ENCODE measurements at regions not wholly inside any gene's neighbourhood (a gene's known extent, or its start where the extent isn't known, plus 50 kb on each side); places are given as distances from the start of the nearest gene placed in this dataset.

GRCh38 chr5:45110399-45110798 is 301.7 kb downstream of the MRPS30 start:
- Histone ChIP-seq H2AFZ (ENCODE audit: low read depth, low read length) (no peak overlapping the region), H3K9me3 (ENCODE audit: insufficient read depth, low read length) (no peaks in the 10 kb centered on the region), H3K4me3 (ENCODE audit: low read length) (no peak overlapping the region), H4K20me1 (ENCODE audit: insufficient read depth, low read length) (no peaks in the 10 kb centered on the region), H3K79me2 (ENCODE audit: low read length) (no peaks in the 10 kb centered on the region), H3K9ac (ENCODE audit: low read length) (no peak overlapping the region), H3K27ac (ENCODE audit: low read length) (no peak overlapping the region), H3K36me3 (replicated peaks; ENCODE audit: low read depth, low read length) (no peaks in the 10 kb centered on the region), H3K4me2 (ENCODE audit: low read length) (no peak overlapping the region), H3K4me1 (ENCODE audit: low read length) (peaks cover 2% of the 10 kb centered on the region; the same call in 1 of the 2 replicates), H3K27me3 (ENCODE audit: low read depth, low read length) (no peaks in the 10 kb centered on the region)
- TF ChIP-seq, protein P1, sequence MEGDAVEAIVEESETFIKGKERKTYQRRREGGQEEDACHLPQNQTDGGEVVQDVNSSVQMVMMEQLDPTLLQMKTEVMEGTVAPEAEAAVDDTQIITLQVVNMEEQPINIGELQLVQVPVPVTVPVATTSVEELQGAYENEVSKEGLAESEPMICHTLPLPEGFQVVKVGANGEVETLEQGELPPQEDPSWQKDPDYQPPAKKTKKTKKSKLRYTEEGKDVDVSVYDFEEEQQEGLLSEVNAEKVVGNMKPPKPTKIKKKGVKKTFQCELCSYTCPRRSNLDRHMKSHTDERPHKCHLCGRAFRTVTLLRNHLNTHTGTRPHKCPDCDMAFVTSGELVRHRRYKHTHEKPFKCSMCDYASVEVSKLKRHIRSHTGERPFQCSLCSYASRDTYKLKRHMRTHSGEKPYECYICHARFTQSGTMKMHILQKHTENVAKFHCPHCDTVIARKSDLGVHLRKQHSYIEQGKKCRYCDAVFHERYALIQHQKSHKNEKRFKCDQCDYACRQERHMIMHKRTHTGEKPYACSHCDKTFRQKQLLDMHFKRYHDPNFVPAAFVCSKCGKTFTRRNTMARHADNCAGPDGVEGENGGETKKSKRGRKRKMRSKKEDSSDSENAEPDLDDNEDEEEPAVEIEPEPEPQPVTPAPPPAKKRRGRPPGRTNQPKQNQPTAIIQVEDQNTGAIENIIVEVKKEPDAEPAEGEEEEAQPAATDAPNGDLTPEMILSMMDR (IDR thresholded peaks at IDR 0.05; ENCODE audit: low read depth, low read length): no peak
- TF ChIP-seq EZH2phosphoT487 (IDR thresholded peaks at IDR 0.05; ENCODE audit: low read depth): no peak

- Histone ChIP-seq H3K9me3 (ENCODE audit: insufficient read depth, low read length) (no peaks in the 10 kb centered on the region), H3K4me2 (ENCODE audit: low read length) (no peak overlapping the region), H4K20me1 (ENCODE audit: insufficient read depth, low read length) (no peaks in the 10 kb centered on the region), H3K27me3 (ENCODE audit: low read depth, low read length) (no peaks in the 10 kb centered on the region), H3K36me3 (replicated peaks; ENCODE audit: low read depth, low read length) (no peaks in the 10 kb centered on the region), H3K4me3 (ENCODE audit: low read length) (no peak overlapping the region), H3K9ac (ENCODE audit: low read length) (no peak overlapping the region), H3K79me2 (ENCODE audit: low read length) (no peaks in the 10 kb centered on the region), H2AFZ (ENCODE audit: low read depth, low read length) (no peak overlapping the region), H3K4me1 (ENCODE audit: low read length) (peaks cover 2% of the 10 kb centered on the region; the same call in 1 of the 2 replicates), H3K27ac (ENCODE audit: low read length) (no peak overlapping the region)
- TF ChIP-seq, protein P1 (IDR thresholded peaks at IDR 0.05; ENCODE audit: low read depth, low read length): no peak
- TF ChIP-seq EZH2phosphoT487 (IDR thresholded peaks at IDR 0.05; ENCODE audit: low read depth): no peak
Observed at GRCh38 chr5:45113726-45114125, 305.0 kb downstream of the MRPS30 start.

DNA sequence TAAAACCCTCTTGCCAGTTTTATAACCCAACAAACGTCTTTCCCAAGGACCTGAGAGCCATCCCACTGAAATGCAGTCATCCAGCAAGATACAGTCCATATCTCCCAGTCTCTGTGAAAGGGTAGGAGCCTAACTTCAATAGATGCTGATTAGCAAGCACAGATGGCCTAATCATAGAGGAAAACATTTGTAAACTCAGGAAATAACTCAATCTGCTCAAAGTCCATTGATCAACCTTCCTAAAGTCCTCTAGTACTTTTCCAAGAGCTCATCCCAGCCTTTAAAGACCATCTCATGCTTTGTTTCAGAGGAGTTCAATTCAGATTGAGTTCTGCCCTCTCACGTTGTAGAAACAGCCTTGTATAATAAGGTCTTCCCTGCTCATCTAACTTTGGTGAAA is 324.2 kb downstream of the MRPS30 start:
- H3K4me3 ChIP-seq (ENCODE audit: low read length): no peak overlapping the region
- no peaks in the 10 kb centered on the region for H4K20me1 ChIP-seq (ENCODE audit: insufficient read depth, low read length)
- H2AFZ ChIP-seq (ENCODE audit: low read depth, low read length): no peak overlapping the region
- H3K9ac ChIP-seq (ENCODE audit: low read length): no peak overlapping the region
- H3K36me3 ChIP-seq (replicated peaks; ENCODE audit: low read depth, low read length): no peaks in the 10 kb centered on the region
- H3K27ac ChIP-seq (ENCODE audit: low read length): no peak overlapping the region
- TF ChIP-seq, protein P1 (IDR thresholded peaks at IDR 0.05; ENCODE audit: low read depth, low read length): no peak
- no peak for TF ChIP-seq EZH2phosphoT487 (IDR thresholded peaks at IDR 0.05; ENCODE audit: low read depth)
- H3K27me3 ChIP-seq (ENCODE audit: low read depth, low read length): no peaks in the 10 kb centered on the region
- no peaks in the 10 kb centered on the region for H3K4me1 ChIP-seq (ENCODE audit: low read length)
- no peaks in the 10 kb centered on the region for H3K9me3 ChIP-seq (ENCODE audit: insufficient read depth, low read length)
- no peaks in the 10 kb centered on the region for H3K79me2 ChIP-seq (ENCODE audit: low read length)
- no peak overlapping the region for H3K4me2 ChIP-seq (ENCODE audit: low read length)

- H3K36me3 ChIP-seq (replicated peaks; ENCODE audit: low read depth, low read length): no peaks in the 10 kb centered on the region
Observed at GRCh38 chr5:45162974-45163373, 354.2 kb downstream of the MRPS30 start.

More at GRCh38 chr5:45162974-45163373, 354.2 kb downstream of the MRPS30 start:
- no peaks in the 10 kb centered on the region for H4K20me1 ChIP-seq (ENCODE audit: insufficient read depth, low read length)
- no peak overlapping the region for H2AFZ ChIP-seq (ENCODE audit: low read depth, low read length)
- no peak for TF ChIP-seq EZH2phosphoT487 (IDR thresholded peaks at IDR 0.05; ENCODE audit: low read depth)
- TF ChIP-seq, protein P1 (IDR thresholded peaks at IDR 0.05; ENCODE audit: low read depth, low read length): no peak
- no peak overlapping the region for H3K4me2 ChIP-seq (ENCODE audit: low read length)
- no peak overlapping the region for H3K27ac ChIP-seq (ENCODE audit: low read length)
- no peaks in the 10 kb centered on the region for H3K9me3 ChIP-seq (ENCODE audit: insufficient read depth, low read length)
- H3K9ac ChIP-seq (ENCODE audit: low read length): no peak overlapping the region
- H3K4me3 ChIP-seq (ENCODE audit: low read length): no peak overlapping the region
- H3K4me1 ChIP-seq (ENCODE audit: low read length): no peaks in the 10 kb centered on the region
- H3K27me3 ChIP-seq (ENCODE audit: low read depth, low read length): no peaks in the 10 kb centered on the region
- H3K79me2 ChIP-seq (ENCODE audit: low read length): no peaks in the 10 kb centered on the region
